CD14-positive monocyte (primary cell): ENCODE measurements at regions not wholly inside any gene's neighbourhood (a gene's known extent, or its start where the extent isn't known, plus 50 kb on each side); places are given as distances from the start of the nearest gene placed in this dataset.

Source experiments
- DNase-seq, 3 donors: peaks; one replicate each; pipeline ENCODE4 v3.0.0-alpha.2; 2011 to 2022
- H2AFZ ChIP-seq: 2 replicates; pipeline ENCODE4 v1.6.0; 2012; ENCODE audit warnings: mild to moderate bottlenecking, low read depth, low read length, inconsistent platforms; ENCODE audit not compliant: insufficient read depth, poor library complexity, severe bottlenecking
- H3K27ac ChIP-seq, 2 donors: 1 replicate in 1 of 2; 2 replicates in 1 of 2; pipeline ENCODE4 v1.5.1; 2012 to 2013; ENCODE audit warnings: low read length in 2 of 2, control low read depth in 1 of 2, inconsistent platforms in 1 of 2, low read depth in 1 of 2, mild to moderate bottlenecking in 1 of 2
- H3K27me3 ChIP-seq, 2 donors: one replicate each; pipeline versions ENCODE4 v1.6.0 to v1.6.1; 2011 to 2013; ENCODE audit warnings: low read length in 2 of 2; ENCODE audit not compliant: control insufficient read depth in 2 of 2, insufficient read depth in 2 of 2
- H3K36me3 ChIP-seq, 2 donors: replicated peaks in 1 of 2; 1 replicate in 1 of 2; 2 replicates in 1 of 2; pipeline versions ENCODE4 v1.5.1 to v1.6.1; 2012 to 2013; ENCODE audit warnings: low read length in 2 of 2, control low read depth in 1 of 2, inconsistent platforms in 1 of 2, mild to moderate bottlenecking in 1 of 2; ENCODE audit not compliant: insufficient read depth in 2 of 2, control insufficient read depth in 1 of 2
- H3K4me1 ChIP-seq, 2 donors: 1 replicate in 1 of 2; 2 replicates in 1 of 2; pipeline versions ENCODE4 v1.5.1 to v1.6.1; 2012 to 2013; ENCODE audit warnings: low read length in 2 of 2, control low read depth in 1 of 2, inconsistent platforms in 1 of 2, mild to moderate bottlenecking in 1 of 2, moderate library complexity in 1 of 2; ENCODE audit not compliant: insufficient read depth in 2 of 2, control insufficient read depth in 1 of 2
- H3K4me2 ChIP-seq: replicated peaks from 2 replicates; pipeline ENCODE3; 2012; ENCODE audit warnings: low read length, moderate library complexity, mild to moderate bottlenecking; ENCODE audit not compliant: poor library complexity, severe bottlenecking; ENCODE audit errors: extremely low read depth
- H3K4me3 ChIP-seq, 3 experiments: fragments of 200-600 bp in 1 of 3; sonication (generic) in 1 of 3; replicated peaks in 1 of 3; 1 replicate in 2 of 3; 2 replicates in 1 of 3; pipeline ENCODE4 v1.5.1; 2011 to 2013; ENCODE audit warnings: low read length in 3 of 3, mild to moderate bottlenecking in 3 of 3, control low read depth in 2 of 3, low read depth in 2 of 3, inconsistent platforms in 1 of 3, moderate library complexity in 1 of 3
- H3K79me2 ChIP-seq: 2 replicates; pipeline ENCODE4 v1.6.0; 2012; ENCODE audit warnings: mild to moderate bottlenecking, control low read depth, inconsistent platforms, low read length, moderate library complexity; ENCODE audit not compliant: insufficient read depth
- H3K9ac ChIP-seq: 2 replicates; pipeline ENCODE4 v1.6.0; 2017; ENCODE audit warnings: low read length, mild to moderate bottlenecking; ENCODE audit not compliant: insufficient read depth, poor library complexity, severe bottlenecking
- H3K9me3 ChIP-seq, 2 donors: replicated peaks in 1 of 2; 1 replicate in 1 of 2; 2 replicates in 1 of 2; pipeline versions ENCODE4 v1.5.1 to v1.6.1; 2012 to 2013; ENCODE audit warnings: low read length in 2 of 2, control low read depth in 1 of 2; ENCODE audit not compliant: control insufficient read depth in 1 of 2, insufficient read depth in 1 of 2
- H4K20me1 ChIP-seq: 2 replicates; pipeline ENCODE4 v1.6.0; 2012; ENCODE audit warnings: mild to moderate bottlenecking, low read length, control low read depth, moderate library complexity; ENCODE audit not compliant: insufficient read depth
- H3K27ac Mint-ChIP-seq, 7 donors: one replicate each; pipeline ENCODE4 v1.8.0; 2020; ENCODE audit warnings: mild to moderate bottlenecking in 7 of 7, mixed read lengths in 7 of 7, moderate library complexity in 6 of 7, inconsistent platforms in 2 of 7
- H3K27me3 Mint-ChIP-seq, 3 donors: one replicate each; pipeline ENCODE4 v1.8.0; 2021 to 2022; ENCODE audit warnings: low read depth in 3 of 3, mild to moderate bottlenecking in 3 of 3, mixed read lengths in 3 of 3, moderate library complexity in 3 of 3, inconsistent platforms in 1 of 3
- H3K36me3 Mint-ChIP-seq, 2 donors: one replicate each; pipeline ENCODE4 v1.8.0; 2020; ENCODE audit warnings: mixed read lengths in 2 of 2, inconsistent platforms in 1 of 2, mild to moderate bottlenecking in 1 of 2
- H3K4me1 Mint-ChIP-seq: one replicate; pipeline ENCODE4 v1.8.0; 2020; ENCODE audit warnings: mild to moderate bottlenecking, mixed read lengths
- H3K4me3 Mint-ChIP-seq, 2 donors: one replicate each; pipeline ENCODE4 v1.8.0; 2020; ENCODE audit warnings: mild to moderate bottlenecking in 2 of 2, mixed read lengths in 2 of 2, moderate library complexity in 1 of 2
- H3K9me3 Mint-ChIP-seq, 7 donors: one replicate each; pipeline ENCODE4 v1.8.0; 2020 to 2022; ENCODE audit warnings: mixed read lengths in 7 of 7, mild to moderate bottlenecking in 6 of 7, moderate library complexity in 6 of 7, inconsistent platforms in 2 of 7
- CTCF ChIP-seq: fragments of 200-600 bp; IDR thresholded peaks from one replicate; pipeline ENCODE4 v1.8.0; 2022; ENCODE audit warnings: antibody characterized with exemption, mild to moderate bottlenecking
- WGBS: methylation state at CpG from one replicate; pipeline ENCODE4 v1.1.5; 2013; ENCODE audit warnings: missing lambda C conversion rate; ENCODE audit not compliant: insufficient coverage; 5-methylcytosine and 5-hydroxymethylcytosine counted together
- intact Hi-C, 2 donors: fragments of 100-400 bp; cut with micrococcal nuclease; formaldehyde crosslinking; loops; one replicate each; pipeline versions ENCODE4 v1.15.0 to v1.15.1; 2023

DNA sequence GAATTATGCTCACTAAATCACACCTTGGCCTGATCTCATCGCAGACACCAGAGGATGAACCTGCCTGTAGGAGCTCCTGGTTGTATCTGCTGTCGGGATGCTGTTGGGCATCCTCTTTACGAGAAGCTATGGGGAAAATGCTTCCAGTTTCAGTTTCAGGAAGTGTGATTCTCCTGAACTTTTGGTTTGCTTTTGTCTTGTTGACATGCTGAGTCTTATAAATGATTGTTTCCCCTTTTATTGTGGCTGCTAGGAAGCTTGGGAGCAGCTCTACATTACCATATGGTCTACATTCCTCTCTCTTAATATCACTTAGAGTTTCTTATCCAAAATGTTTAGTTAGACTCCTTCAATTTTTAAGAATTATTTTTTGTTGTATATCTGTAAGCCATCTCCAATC lies 227.5 kb downstream of the MTX2 start:
- Mint-ChIP-seq H3K4me3 (peak overlapping the region in 1 of 2 donors; percentile 68), H3K9me3 (no peaks in the 10 kb centered on the region), H3K27ac (no peak overlapping the region), H3K36me3 (no peaks in the 10 kb centered on the region), H3K27me3 (peaks cover 23 to 60% (median 24%) of the 10 kb centered on the region in 3 donors), H3K4me1 (peaks cover 23% of the 10 kb centered on the region)
- no CpG with 5 or more reads among the region's 3 CpGs for WGBS
- no peak for TF ChIP-seq CTCF
- intact Hi-C loops = no loop called here
- no peak overlapping the region for H3K9ac ChIP-seq
- H3K79me2 ChIP-seq = no peaks in the 10 kb centered on the region
- H3K4me1 ChIP-seq = no peaks in the 10 kb centered on the region
- no peak overlapping the region for H3K4me3 ChIP-seq
- no peaks in the 10 kb centered on the region for H4K20me1 ChIP-seq
- DNase-seq = no peak
- no peaks in the 10 kb centered on the region for H3K36me3 ChIP-seq
- no peak overlapping the region for H3K27ac ChIP-seq
- H3K9me3 ChIP-seq = no peaks in the 10 kb centered on the region
- H3K27me3 ChIP-seq = peaks cover 20 to 37% of the 10 kb centered on the region in 2 donors
- no peak overlapping the region for H2AFZ ChIP-seq
- H3K4me2 ChIP-seq = no peak overlapping the region

DNA sequence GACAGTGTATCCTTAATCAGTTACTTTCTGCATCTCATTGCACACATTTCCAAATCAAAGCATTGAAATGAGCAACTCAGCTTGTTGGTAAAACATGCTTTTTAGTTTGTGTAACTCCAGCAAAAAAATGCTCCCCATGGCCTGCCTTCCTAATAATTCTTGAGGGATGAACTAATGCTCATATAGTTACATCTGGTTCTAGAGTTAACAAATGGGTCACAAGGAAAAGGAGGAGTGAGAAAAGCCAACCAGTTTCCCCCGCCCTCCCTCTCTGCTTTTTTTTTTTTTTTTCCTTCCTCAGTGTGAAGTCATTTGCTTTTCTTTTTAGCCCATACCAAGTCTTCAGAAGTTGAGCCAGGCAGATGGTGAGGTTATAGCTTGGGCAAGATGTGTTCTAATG lies 231.7 kb downstream of the MTX2 start:
- H3K4me2 ChIP-seq = no peak overlapping the region
- Mint-ChIP-seq H3K36me3 (no peaks in the 10 kb centered on the region), H3K9me3 (peaks cover 0 to under 1% (median 0%) of the 10 kb centered on the region in 7 donors), H3K4me1 (peaks cover 9% of the 10 kb centered on the region), H3K27me3 (peaks cover 18 to 47% (median 20%) of the 10 kb centered on the region in 3 donors), H3K27ac (no peak overlapping the region), H3K4me3 (no peak overlapping the region)
- no peak for TF ChIP-seq CTCF
- H3K27ac ChIP-seq = no peak overlapping the region
- peaks cover 19 to 37% of the 10 kb centered on the region in 2 donors for H3K27me3 ChIP-seq
- intact Hi-C loops = no loop called here
- H3K9ac ChIP-seq = no peak overlapping the region
- H3K4me1 ChIP-seq = no peaks in the 10 kb centered on the region
- no peak overlapping the region for H3K4me3 ChIP-seq
- WGBS = no CpG with 5 or more reads among the region's 1 CpG
- H3K79me2 ChIP-seq = no peaks in the 10 kb centered on the region
- no peaks in the 10 kb centered on the region for H3K36me3 ChIP-seq
- no peak for DNase-seq
- no peaks in the 10 kb centered on the region for H3K9me3 ChIP-seq
- H2AFZ ChIP-seq = no peak overlapping the region
- H4K20me1 ChIP-seq = no peaks in the 10 kb centered on the region
